Loucy (cell line): ENCODE measurements at regions not wholly inside any gene's neighbourhood (a gene's known extent, or its start where the extent isn't known, plus 50 kb on each side); places are given as distances from the start of the nearest gene placed in this dataset.

ENCODE experiments used
- H2AFZ ChIP-seq: fragments of 200-600 bp; sonication (generic); 2 replicates; pipeline ENCODE4 v1.6.0; 2016; ENCODE audit warnings: antibody characterized with exemption, mild to moderate bottlenecking, low read length, moderate library complexity
- H3F3A ChIP-seq: fragments of 200-600 bp; 2 replicates; pipeline ENCODE4 v1.6.0; 2016; ENCODE audit warnings: antibody characterized with exemption, low read depth, mild to moderate bottlenecking
- H3K27me3 ChIP-seq: fragments of 200-600 bp; sonication (generic); 2 replicates; pipeline ENCODE4 v1.6.1; 2014; ENCODE audit warnings: low read length, mild to moderate bottlenecking; ENCODE audit not compliant: insufficient read depth, poor library complexity, severe bottlenecking
- H3K36me3 ChIP-seq: fragments of 200-600 bp; sonication (generic); 2 replicates; pipeline ENCODE4 v1.6.1; 2016; ENCODE audit warnings: low read length; ENCODE audit not compliant: insufficient read depth
- H3K4me1 ChIP-seq: fragments of 200-600 bp; sonication (generic); 2 replicates; pipeline ENCODE4 v1.5.1; 2014; ENCODE audit warnings: low read length, mild to moderate bottlenecking; ENCODE audit not compliant: insufficient read depth, poor library complexity, severe bottlenecking
- H3K4me2 ChIP-seq: fragments of 200-600 bp; sonication (generic); 2 replicates; pipeline ENCODE4 v1.6.0; 2014; ENCODE audit warnings: antibody characterized with exemption, low read length, low read depth, mild to moderate bottlenecking; ENCODE audit not compliant: poor library complexity, severe bottlenecking
- H3K4me3 ChIP-seq: fragments of 200-600 bp; sonication (generic); 2 replicates; pipeline ENCODE4 v1.5.1; 2014; ENCODE audit warnings: low read length, mild to moderate bottlenecking, mixed read lengths; ENCODE audit not compliant: poor library complexity, severe bottlenecking
- H3K79me2 ChIP-seq: fragments of 200-600 bp; sonication (generic); 2 replicates; pipeline ENCODE4 v1.6.1; 2014; ENCODE audit warnings: low read length; ENCODE audit not compliant: insufficient read depth
- H3K9ac ChIP-seq: fragments of 200-600 bp; sonication (generic); 2 replicates; pipeline ENCODE4 v1.6.0; 2014; ENCODE audit warnings: mild to moderate bottlenecking, low read depth, low read length, moderate library complexity; ENCODE audit not compliant: poor library complexity, severe bottlenecking
- H3K9me2 ChIP-seq: fragments of 200-600 bp; sonication (generic); replicated peaks from 2 replicates; pipeline ENCODE4 v1.6.1; 2016; ENCODE audit warnings: low read depth, low read length, mixed read lengths
- H3K9me3 ChIP-seq: fragments of 200-600 bp; sonication (generic); 2 replicates; pipeline ENCODE4 v1.6.1; 2014; ENCODE audit warnings: mild to moderate bottlenecking, antibody characterized with exemption, low read length, low read depth; ENCODE audit not compliant: insufficient read depth
- H4K20me1 ChIP-seq: fragments of 200-600 bp; sonication (generic); 2 replicates; pipeline ENCODE4 v1.6.0; 2014; ENCODE audit warnings: antibody characterized with exemption, low read length, mild to moderate bottlenecking; ENCODE audit not compliant: insufficient read depth, poor library complexity, severe bottlenecking
- CTCF ChIP-seq: fragments of 200-600 bp; sonication (generic); conservative IDR thresholded peaks from 2 replicates; pipeline ENCODE4 v1.5.1; 2014; ENCODE audit warnings: mild to moderate bottlenecking, antibody characterized with exemption, low read length
- EZH2phosphoT487 ChIP-seq: fragments of 200-600 bp; IDR thresholded peaks from 2 replicates; pipeline ENCODE4 v1.6.1; 2018; ENCODE audit warnings: antibody characterized with exemption, mild to moderate bottlenecking, moderate library complexity, borderline replicate concordance

- Histone ChIP-seq H3K27me3 (no peaks in the 10 kb centered on the region), H3K79me2 (no peaks in the 10 kb centered on the region), H3K9me3 (no peaks in the 10 kb centered on the region; the same call in 1 of the 2 replicates), H3K9me2 (no peaks in the 10 kb centered on the region), H3K9ac (no peak overlapping the region), H3K4me1 (no peaks in the 10 kb centered on the region), H3K4me2 (no peak overlapping the region), H3F3A (no peaks in the 10 kb centered on the region), H3K4me3 (no peak overlapping the region), H4K20me1 (no peaks in the 10 kb centered on the region), H3K36me3 (no peaks in the 10 kb centered on the region), H2AFZ (no peak overlapping the region)
- TF ChIP-seq EZH2phosphoT487 (no peak), CTCF (no peak)
These were observed 472.4 kb downstream of the PMP22 start for GRCh38 chr17:14792746-14793145.

GRCh38 chr17:14791221-14791620 lies 473.9 kb downstream of the PMP22 start:
- Histone ChIP-seq H4K20me1 (no peaks in the 10 kb centered on the region), H3K4me3 (no peak overlapping the region), H3K9ac (no peak overlapping the region), H3K4me1 (no peaks in the 10 kb centered on the region), H3K36me3 (no peaks in the 10 kb centered on the region), H3K27me3 (no peaks in the 10 kb centered on the region), H3K4me2 (no peak overlapping the region), H3K9me2 (no peaks in the 10 kb centered on the region), H3K79me2 (no peaks in the 10 kb centered on the region), H3K9me3 (no peaks in the 10 kb centered on the region; the same call in 1 of the 2 replicates), H2AFZ (no peak overlapping the region), H3F3A (no peaks in the 10 kb centered on the region)
- no peak for TF ChIP-seq EZH2phosphoT487
- no peak for TF ChIP-seq CTCF

- H3K4me1 ChIP-seq, result no peaks in the 10 kb centered on the region
- H3K4me3 ChIP-seq, result no peak overlapping the region
- H2AFZ ChIP-seq, result no peak overlapping the region
These were observed 474.6 kb downstream of the PMP22 start for GRCh38 chr17:14790521-14790920.

More at GRCh38 chr17:14790521-14790920, 474.6 kb downstream of the PMP22 start:
- no peaks in the 10 kb centered on the region for H3K79me2 ChIP-seq
- H3K9me2 ChIP-seq, result no peaks in the 10 kb centered on the region
- H3K4me2 ChIP-seq, result no peak overlapping the region
- no peaks in the 10 kb centered on the region for H3F3A ChIP-seq
- no peaks in the 10 kb centered on the region; the same call in 1 of the 2 replicates for H3K9me3 ChIP-seq
- H3K9ac ChIP-seq, result no peak overlapping the region
- no peaks in the 10 kb centered on the region for H4K20me1 ChIP-seq
- H3K27me3 ChIP-seq, result no peaks in the 10 kb centered on the region
- H3K36me3 ChIP-seq, result no peaks in the 10 kb centered on the region
- TF ChIP-seq EZH2phosphoT487, result no peak
- no peak for TF ChIP-seq CTCF
